Pancreas (tissue), 10 donors: ENCODE measurements at regions not wholly inside any gene's neighbourhood (a gene's known extent, or its start where the extent isn't known, plus 50 kb on each side); places are given as distances from the start of the nearest gene placed in this dataset.
A peak's percentile ranks its signal among the peaks of the same experiment; 100 is the strongest.

Experiments
- ATAC-seq, 4 donors: fragments of 200-7000 bp; cut with Tn5 transposase; one replicate each; pipeline versions ENCODE4 v1.8.0 to v1.9.1; 2020; ENCODE audit warnings: mild to moderate bottlenecking in 4 of 4, moderate library complexity in 4 of 4
- DNase-seq, 6 donors: peaks; one replicate each; pipeline ENCODE4 v3.0.0-alpha.2; 2020
- FAIRE-seq: peaks from 2 replicates; lab custom pipeline; 2012; peaks lifted over from hg19 to GRCh38; lab: Jason Lieb, UNC
- H3K27ac ChIP-seq, 4 donors: fragments of 200-600 bp; sonication (generic); 1 replicate in 3 of 4; 2 replicates in 1 of 4; pipeline versions ENCODE4 v1.5.0 to v1.8.0; 2020
- H3K27me3 ChIP-seq, 4 donors: fragments of 200-600 bp; one replicate each; pipeline ENCODE4 v1.8.0; 2021
- H3K36me3 ChIP-seq, 3 donors: fragments of 200-600 bp; sonication (generic) in 1 of 3; one replicate each; pipeline versions ENCODE4 v1.5.0 to v1.8.0; 2020 to 2021
- H3K4me1 ChIP-seq, 3 donors: fragments of 200-600 bp; one replicate each; pipeline ENCODE4 v1.8.0; 2021
- H3K4me3 ChIP-seq, 4 donors: fragments of 200-600 bp; sonication (generic) in 2 of 4; one replicate each; pipeline versions ENCODE4 v1.5.0 to v1.8.0; 2020 to 2021
- H3K9me3 ChIP-seq, 4 donors: fragments of 200-600 bp; one replicate each; pipeline ENCODE4 v1.8.0; 2021
- CTCF ChIP-seq, 4 donors: fragments of 200-600 bp; sonication (generic) in 3 of 4; IDR thresholded peaks; one replicate each; pipeline versions ENCODE4 v1.5.0 to v1.8.0; 2021; ENCODE audit warnings: antibody characterized with exemption in 4 of 4
- WGBS, 2 donors: extraction: QIAGEN DNeasy Blood & Tissue Kit; methylation state at CpG; one replicate each; pipeline ENCODE4 v1.1.7; 2013; 5-methylcytosine and 5-hydroxymethylcytosine counted together
- intact Hi-C, 3 donors: fragments of 100-400 bp; cut with DNase I; formaldehyde crosslinking; loops; one replicate each; pipeline versions ENCODE4 v1.11.1 to v1.14.2; 2022
- donor health status: healthy with polysubstance abuse.
- donor health status: DM: no; HTN: no; CAD: no; lungs with moderate emphysema.
- donor health status: DM: no; HTN: no; CAD: no.
- donor health status: control.
- donor health status: control.
- donor health status: Bipolar disorder and iron deficiency.
- donor health status: DM: yes; HTN: yes; CAD: no.
- donor health status: DM: no; HTN: no; CAD: no.
- donor health status: DM: no; HTN: no; CAD: no.
- donor health status: DM: yes; HTN: yes; CAD: no.

- WGBS, 2 donors: 90 to 95% methylated on average over 2 of the region's 2 CpGs
- H3K27me3 ChIP-seq: no peaks in the 10 kb centered on the region
- H3K27ac ChIP-seq: no peak overlapping the region
- intact Hi-C loops: no loop called here
- no peaks in the 10 kb centered on the region for H3K4me1 ChIP-seq
- no peak for ATAC-seq
- no peak for FAIRE-seq
- H3K36me3 ChIP-seq: no peaks in the 10 kb centered on the region
- no peaks in the 10 kb centered on the region for H3K9me3 ChIP-seq
- DNase-seq: no peak
- H3K4me3 ChIP-seq: no peak overlapping the region
- no peak for TF ChIP-seq CTCF (IDR thresholded peaks at IDR 0.05)
These were observed 536.5 kb upstream of the MARCKS start for GRCh38 chr6:113320653-113321052.

- Histone ChIP-seq H3K4me1 (peaks cover 0 to 6% (median 0%) of the 10 kb centered on the region in 3 donors), H3K4me3 (no peak overlapping the region), H3K9me3 (no peaks in the 10 kb centered on the region), H3K27ac (no peak overlapping the region), H3K36me3 (no peaks in the 10 kb centered on the region), H3K27me3 (no peaks in the 10 kb centered on the region)
- no peak for DNase-seq
- ATAC-seq: no peak
- intact Hi-C loops: no loop called here
- WGBS, 2 donors: 72 to 79% methylated on average over 3 of the region's 3 CpGs
- no peak for TF ChIP-seq CTCF (IDR thresholded peaks at IDR 0.05)
- FAIRE-seq: no peak
These were observed 530.4 kb upstream of the MARCKS start for GRCh38 chr6:113326781-113327180.

GRCh38 chr6:113328886-113329381, 528.2 kb upstream of the MARCKS start:
- DNase-seq: no peak
- TF ChIP-seq CTCF (IDR thresholded peaks at IDR 0.05): no peak
- no peak for FAIRE-seq
- no peaks in the 10 kb centered on the region for H3K27me3 ChIP-seq
- no peaks in the 10 kb centered on the region for H3K9me3 ChIP-seq
- no peaks in the 10 kb centered on the region for H3K36me3 ChIP-seq
- WGBS, 2 donors: 90 to 91% methylated on average over 4 of the region's 4 CpGs
- H3K4me1 ChIP-seq: peaks cover 0 to 6% (median 0%) of the 10 kb centered on the region in 3 donors
- H3K27ac ChIP-seq: no peak overlapping the region
- ATAC-seq: no peak
- intact Hi-C loops: no loop called here
- H3K4me3 ChIP-seq: no peak overlapping the region

GRCh38 chr6:113329942-113330635, 527.1 kb upstream of the MARCKS start:
- Histone ChIP-seq H3K4me3 (no peak overlapping the region), H3K27me3 (no peaks in the 10 kb centered on the region), H3K9me3 (no peaks in the 10 kb centered on the region), H3K27ac (no peak overlapping the region), H3K4me1 (peaks cover 0 to 6% (median 0%) of the 10 kb centered on the region in 3 donors), H3K36me3 (no peaks in the 10 kb centered on the region)
- peak in 3 of 4 donors; percentile 43 to 68 (median 52) for ATAC-seq
- no peak for FAIRE-seq
- no peak for TF ChIP-seq CTCF (IDR thresholded peaks at IDR 0.05)
- 77 to 85% methylated on average over 3 of the region's 3 CpGs for WGBS, 2 donors
- no peak for DNase-seq
- intact Hi-C loops: no loop called here

- DNase-seq (no peak), FAIRE-seq (no peak), ATAC-seq (no peak)
- Histone ChIP-seq H3K36me3 (no peaks in the 10 kb centered on the region), H3K27me3 (no peaks in the 10 kb centered on the region), H3K27ac (no peak overlapping the region), H3K4me3 (no peak overlapping the region), H3K4me1 (peaks cover 0 to 6% (median 0%) of the 10 kb centered on the region in 3 donors), H3K9me3 (no peaks in the 10 kb centered on the region)
- WGBS, 2 donors: 27 to 35% methylated on average over 2 of the region's 2 CpGs
- intact Hi-C loops: no loop called here
- no peak for TF ChIP-seq CTCF (IDR thresholded peaks at IDR 0.05)
These were observed 526.6 kb upstream of the MARCKS start for GRCh38 chr6:113330636-113330946.
